Breast epithelium (tissue), 4 donors: ENCODE measurements at regions not wholly inside any gene's neighbourhood (a gene's known extent, or its start where the extent isn't known, plus 50 kb on each side); places are given as distances from the start of the nearest gene placed in this dataset.
"Not testable (repeated sequence)": the region's sequence is repeated elsewhere in the genome, so short reads cannot be mapped to it uniquely, and the experiment has no call there.

ENCODE experiments used
- DNase-seq, 2 donors: peaks; one replicate each; pipeline ENCODE4 v3.0.0-alpha.2; 2019; ENCODE audit warnings: low spot score in 2 of 2
- H3K27ac ChIP-seq, 2 donors: fragments of 200-600 bp; sonication (generic) in 1 of 2; one replicate each; pipeline ENCODE4 v1.5.1; 2016 to 2019; ENCODE audit warnings: mild to moderate bottlenecking in 1 of 2
- H3K27me3 ChIP-seq, 2 donors: fragments of 200-600 bp; sonication (generic) in 1 of 2; one replicate each; pipeline versions ENCODE4 v1.5.1 to v1.6.0; 2017 to 2019; ENCODE audit warnings: control low read depth in 1 of 2, mild to moderate bottlenecking in 1 of 2
- H3K36me3 ChIP-seq: fragments of 200-600 bp; one replicate; pipeline ENCODE4 v1.5.1; 2019
- H3K4me1 ChIP-seq, 2 donors: fragments of 200-600 bp; sonication (generic); one replicate each; pipeline ENCODE4 v1.5.1; 2016 to 2019; ENCODE audit warnings: control low read depth in 1 of 2
- H3K4me3 ChIP-seq, 3 donors: fragments of 200-600 bp; sonication (generic); 1 replicate in 2 of 3; 2 replicates in 1 of 3; pipeline ENCODE4 v1.5.1; 2016 to 2019; ENCODE audit warnings: mild to moderate bottlenecking in 3 of 3, moderate library complexity in 2 of 3
- H3K9me3 ChIP-seq, 2 donors: fragments of 200-600 bp; sonication (generic) in 1 of 2; one replicate each; pipeline ENCODE4 v1.5.1; 2016 to 2019; ENCODE audit warnings: control low read depth in 1 of 2
- POLR2A ChIP-seq: fragments of 450-650 bp; IDR thresholded peaks from one replicate; pipeline ENCODE4 v1.6.1; 2016; ENCODE audit warnings: antibody characterized with exemption, mild to moderate bottlenecking, moderate library complexity
- POLR2AphosphoS5 ChIP-seq, 3 donors: sonication (generic); formaldehyde crosslinking; IDR thresholded peaks; one replicate each; pipeline ENCODE4 v1.6.1; 2017; ENCODE audit warnings: antibody characterized with exemption in 3 of 3
- intact Hi-C: fragments of 100-400 bp; cut with DNase I; formaldehyde crosslinking; loops from one replicate; pipeline ENCODE4 v1.15.1; 2023; ENCODE audit warnings: low total_unique reads
- TF ChIP-seq, protein P1 (sequence below), 3 donors: fragments of 450-650 bp; IDR thresholded peaks; one replicate each; pipeline ENCODE4 v1.5.1; 2016 to 2017; ENCODE audit warnings: antibody characterized with exemption in 3 of 3, mild to moderate bottlenecking in 3 of 3, moderate library complexity in 3 of 3

DNA sequence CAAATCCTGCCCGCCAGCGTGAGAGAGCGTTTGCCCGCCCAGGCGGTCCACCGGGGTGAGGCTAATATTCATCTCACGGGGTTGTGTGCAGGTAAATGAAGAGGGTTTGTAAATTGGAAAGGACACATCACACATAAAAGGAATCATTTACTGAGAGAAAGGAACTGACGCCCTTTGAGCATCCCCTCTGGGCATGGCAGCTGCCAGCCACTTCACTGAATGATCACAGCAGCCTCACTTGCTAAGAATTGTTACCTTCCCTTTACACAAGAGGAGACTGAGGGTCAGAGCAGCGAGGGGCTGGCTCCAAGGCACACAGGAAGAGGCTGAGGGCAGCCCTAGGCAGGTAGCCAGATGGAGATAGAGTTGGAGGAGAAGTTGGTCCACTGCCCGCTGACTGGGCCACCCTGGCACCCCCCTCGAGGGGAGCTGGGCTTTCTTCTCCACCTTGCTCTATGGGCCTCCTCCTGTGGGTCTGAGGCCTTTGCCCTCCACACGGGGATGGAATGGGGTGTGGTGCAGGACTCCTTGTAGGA lies 96.0 kb downstream of the FOXD2 start:
- no peak for DNase-seq
- intact Hi-C loops = no loop called here
- H3K27ac ChIP-seq = no peak overlapping the region
- H3K4me3 ChIP-seq = peak overlapping the region; percentile 41 to 63 (median 51)
- H3K36me3 ChIP-seq = no peaks in the 10 kb centered on the region
- TF ChIP-seq POLR2A = no peak
- TF ChIP-seq POLR2AphosphoS5 (IDR thresholded peaks at IDR 0.05) = no peak
- TF ChIP-seq, protein P1, sequence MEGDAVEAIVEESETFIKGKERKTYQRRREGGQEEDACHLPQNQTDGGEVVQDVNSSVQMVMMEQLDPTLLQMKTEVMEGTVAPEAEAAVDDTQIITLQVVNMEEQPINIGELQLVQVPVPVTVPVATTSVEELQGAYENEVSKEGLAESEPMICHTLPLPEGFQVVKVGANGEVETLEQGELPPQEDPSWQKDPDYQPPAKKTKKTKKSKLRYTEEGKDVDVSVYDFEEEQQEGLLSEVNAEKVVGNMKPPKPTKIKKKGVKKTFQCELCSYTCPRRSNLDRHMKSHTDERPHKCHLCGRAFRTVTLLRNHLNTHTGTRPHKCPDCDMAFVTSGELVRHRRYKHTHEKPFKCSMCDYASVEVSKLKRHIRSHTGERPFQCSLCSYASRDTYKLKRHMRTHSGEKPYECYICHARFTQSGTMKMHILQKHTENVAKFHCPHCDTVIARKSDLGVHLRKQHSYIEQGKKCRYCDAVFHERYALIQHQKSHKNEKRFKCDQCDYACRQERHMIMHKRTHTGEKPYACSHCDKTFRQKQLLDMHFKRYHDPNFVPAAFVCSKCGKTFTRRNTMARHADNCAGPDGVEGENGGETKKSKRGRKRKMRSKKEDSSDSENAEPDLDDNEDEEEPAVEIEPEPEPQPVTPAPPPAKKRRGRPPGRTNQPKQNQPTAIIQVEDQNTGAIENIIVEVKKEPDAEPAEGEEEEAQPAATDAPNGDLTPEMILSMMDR (IDR thresholded peaks at IDR 0.05) = no peak
- no peaks in the 10 kb centered on the region for H3K27me3 ChIP-seq
- H3K4me1 ChIP-seq = no peaks in the 10 kb centered on the region
- H3K9me3 ChIP-seq = peaks cover 0 to 11% of the 10 kb centered on the region in 2 donors

DNA sequence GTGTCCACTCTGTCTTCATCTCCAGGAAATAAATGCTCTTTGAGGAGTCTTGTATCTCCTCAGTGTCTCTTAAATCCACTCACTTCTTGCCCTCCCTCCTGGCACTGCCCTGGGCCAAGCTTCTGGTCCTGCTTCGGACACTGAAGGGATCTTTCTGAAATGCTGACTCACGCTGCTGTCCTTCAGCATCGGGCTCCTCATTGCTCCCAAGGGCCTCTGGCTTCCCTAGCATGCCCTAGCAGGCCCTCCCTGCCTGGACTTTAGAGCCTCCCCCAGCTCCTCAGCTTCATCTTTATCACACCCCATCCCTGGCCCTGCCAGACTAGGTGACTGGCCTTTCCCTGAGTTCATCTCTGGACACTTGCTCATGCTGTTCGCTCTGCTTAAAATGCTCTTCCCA lies 96.6 kb downstream of the FOXD2 start:
- Histone ChIP-seq H3K27me3 (no peaks in the 10 kb centered on the region), H3K27ac (no peak overlapping the region), H3K9me3 (peaks cover 0 to 5% of the 10 kb centered on the region in 2 donors), H3K4me1 (no peaks in the 10 kb centered on the region), H3K36me3 (no peaks in the 10 kb centered on the region), H3K4me3 (no peak overlapping the region)
- TF ChIP-seq POLR2AphosphoS5 (IDR thresholded peaks at IDR 0.05) (no peak), POLR2A (no peak)
- TF ChIP-seq, protein P1 (IDR thresholded peaks at IDR 0.05) = no peak
- intact Hi-C loops = no loop called here
- no peak for DNase-seq

DNA sequence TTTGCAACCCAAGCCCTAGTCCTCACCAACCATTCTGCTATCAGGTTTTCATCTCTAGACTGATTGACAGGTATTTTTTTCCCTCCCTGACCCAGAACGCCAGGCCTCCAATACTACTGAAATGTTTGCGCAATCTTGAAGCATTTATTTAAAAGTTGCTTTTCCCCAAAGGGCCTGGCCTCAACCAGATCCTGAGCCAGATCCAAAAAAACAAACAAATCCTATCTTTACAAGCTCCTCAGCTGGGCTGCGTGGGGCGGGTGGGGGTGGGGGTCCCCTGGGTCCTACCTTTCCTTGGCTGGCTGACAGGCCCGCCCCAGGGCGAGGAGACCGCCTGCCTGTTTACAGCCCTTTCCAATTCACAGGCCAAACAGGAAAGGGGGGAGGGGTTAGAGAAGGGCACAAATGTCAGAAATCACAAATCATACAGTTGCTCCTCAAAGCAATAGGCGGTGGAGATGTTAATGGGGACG lies 98.8 kb downstream of the FOXD2 start:
- H3K27ac ChIP-seq = no peak overlapping the region
- no peaks in the 10 kb centered on the region for H3K36me3 ChIP-seq
- intact Hi-C loops = no loop called here
- TF ChIP-seq POLR2AphosphoS5 (IDR thresholded peaks at IDR 0.05) (no peak), POLR2A (no peak)
- TF ChIP-seq, protein P1 (IDR thresholded peaks at IDR 0.05) = no peak
- H3K4me3 ChIP-seq = no peak overlapping the region
- H3K9me3 ChIP-seq = peaks cover 0 to 3% of the 10 kb centered on the region in 2 donors
- H3K4me1 ChIP-seq = no peaks in the 10 kb centered on the region
- DNase-seq = no peak
- no peaks in the 10 kb centered on the region for H3K27me3 ChIP-seq

DNA sequence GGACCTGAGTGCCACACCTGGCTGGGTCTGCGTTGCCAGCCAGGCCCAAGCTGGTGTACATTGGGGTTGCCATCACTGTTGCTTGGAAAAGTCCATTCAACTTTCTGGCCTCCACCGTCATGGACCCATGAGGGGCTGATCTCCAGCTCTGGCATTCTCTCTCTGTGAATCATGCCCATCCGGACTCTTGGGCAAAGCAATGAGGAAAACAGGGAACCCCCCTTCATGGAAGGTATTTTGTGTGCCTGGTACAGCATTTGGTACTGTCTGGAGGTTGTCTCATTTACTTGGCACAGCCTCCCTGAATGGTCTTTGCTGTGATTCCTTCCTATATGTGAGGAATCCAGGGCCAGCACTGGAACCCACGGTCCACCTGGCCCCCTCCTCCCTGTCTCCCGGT lies 99.4 kb downstream of the FOXD2 start:
- intact Hi-C loops = no loop called here

DNA sequence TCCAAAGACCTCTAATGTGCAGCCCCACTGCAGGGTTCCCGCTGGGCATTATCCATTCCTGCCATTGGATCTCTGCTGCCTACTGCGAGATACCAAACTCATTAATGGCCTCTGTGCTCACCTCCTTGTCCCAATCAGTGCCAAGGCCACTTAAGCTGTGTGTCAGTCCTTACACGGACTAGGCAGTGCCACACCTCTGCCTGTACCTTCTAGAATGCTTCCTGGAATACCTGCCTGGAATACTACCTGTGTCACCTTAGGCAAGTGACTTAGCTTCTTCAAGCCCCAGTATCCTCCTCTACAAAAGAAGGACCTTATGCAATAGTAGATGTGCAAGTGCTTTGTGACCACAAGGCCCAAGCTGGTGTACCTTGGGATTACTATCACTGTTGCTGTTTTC lies 100.1 kb downstream of the FOXD2 start:
- Histone ChIP-seq H3K4me3 (no peak overlapping the region), H3K36me3 (no peaks in the 10 kb centered on the region), H3K4me1 (no peaks in the 10 kb centered on the region), H3K9me3 (peaks cover 0 to 6% of the 10 kb centered on the region in 2 donors), H3K27ac (no peak overlapping the region), H3K27me3 (no peaks in the 10 kb centered on the region)
- TF ChIP-seq POLR2AphosphoS5 (IDR thresholded peaks at IDR 0.05) (no peak), POLR2A (no peak)
- TF ChIP-seq, protein P1 (IDR thresholded peaks at IDR 0.05) = no peak
- intact Hi-C loops = no loop called here
- DNase-seq = no peak

More for the DNA sequence above, 99.4 kb downstream of the FOXD2 start:
- Histone ChIP-seq H3K9me3 (peaks cover 0 to 6% of the 10 kb centered on the region in 2 donors), H3K4me3 (no peak overlapping the region), H3K27ac (no peak overlapping the region), H3K27me3 (no peaks in the 10 kb centered on the region), H3K4me1 (no peaks in the 10 kb centered on the region), H3K36me3 (no peaks in the 10 kb centered on the region)
- no peak for TF ChIP-seq POLR2A
- TF ChIP-seq, protein P1 (IDR thresholded peaks at IDR 0.05) = no peak
- no peak for TF ChIP-seq POLR2AphosphoS5 (IDR thresholded peaks at IDR 0.05)
- no peak for DNase-seq

DNA sequence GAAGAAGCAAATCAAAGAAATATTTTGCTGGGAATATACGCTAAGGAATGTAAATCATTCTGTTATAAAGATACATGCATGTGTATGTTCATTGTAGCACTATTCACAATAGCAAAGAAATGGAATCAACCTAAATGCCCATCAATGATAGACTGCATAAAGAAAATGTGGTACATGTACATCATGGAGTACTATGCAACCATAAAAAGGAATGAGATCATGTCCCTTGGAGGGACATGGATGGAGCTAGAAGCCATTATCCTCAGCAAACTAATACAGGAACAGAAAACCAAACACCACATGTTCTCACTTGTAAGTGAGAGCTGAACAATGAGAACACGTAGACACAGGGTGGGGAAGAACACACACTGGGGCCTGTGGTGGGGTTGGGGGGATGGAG lies 100.7 kb downstream of the FOXD2 start:
- H3K9me3 ChIP-seq, H3K4me3 ChIP-seq, intact Hi-C loops, DNase-seq, H3K27me3 ChIP-seq, H3K36me3 ChIP-seq, H3K27ac ChIP-seq, H3K4me1 ChIP-seq: not testable (repeated sequence)

DNA sequence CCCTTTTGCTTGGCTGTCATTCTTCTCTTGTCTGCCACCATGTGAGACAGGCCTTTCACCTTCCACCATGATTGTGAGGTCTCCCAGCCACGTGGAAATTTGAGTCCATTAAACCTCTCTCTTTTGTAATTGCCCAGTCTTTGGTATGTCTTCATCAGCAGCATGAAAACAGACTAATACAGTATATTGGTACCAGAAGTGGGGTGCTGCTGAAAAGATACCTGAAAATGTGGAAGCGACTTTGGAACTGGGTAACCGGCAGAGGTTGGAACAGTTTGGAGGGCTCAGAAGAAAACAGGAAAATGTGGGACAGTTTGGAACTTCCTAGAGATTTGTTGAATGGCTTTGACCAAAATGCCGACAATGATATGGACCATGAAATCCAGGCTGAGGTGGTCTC lies 103.9 kb downstream of the FOXD2 start:
- DNase-seq, H3K9me3 ChIP-seq, H3K27ac ChIP-seq, intact Hi-C loops, H3K27me3 ChIP-seq, H3K4me3 ChIP-seq, H3K4me1 ChIP-seq, H3K36me3 ChIP-seq: not testable (repeated sequence)

DNA sequence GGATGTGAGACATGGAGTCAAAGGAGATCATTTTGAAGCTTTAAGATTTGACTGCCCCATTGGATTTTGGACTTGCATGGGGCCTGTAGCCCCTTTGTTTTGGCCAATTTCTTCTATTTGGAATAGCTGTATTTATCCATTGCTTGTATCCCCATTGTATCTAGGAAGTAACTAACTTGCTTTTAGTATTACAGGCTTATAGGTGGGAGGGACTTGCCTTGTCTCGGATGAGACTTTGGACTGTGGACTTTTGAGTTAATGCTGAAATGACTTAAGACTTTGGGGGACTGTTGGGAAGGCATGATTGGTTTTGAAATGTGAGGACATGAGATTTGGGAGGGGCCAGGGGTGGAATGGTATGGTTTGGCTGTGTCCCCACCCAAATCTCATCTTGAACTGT lies 105.2 kb downstream of the FOXD2 start:
- DNase-seq, H3K27me3 ChIP-seq, H3K4me3 ChIP-seq, H3K4me1 ChIP-seq, H3K27ac ChIP-seq, intact Hi-C loops, H3K9me3 ChIP-seq, H3K36me3 ChIP-seq: not testable (repeated sequence)
